Glomerular endothelial cell (primary cell): ENCODE measurements at regions not wholly inside any gene's neighbourhood (a gene's known extent, or its start where the extent isn't known, plus 50 kb on each side); places are given as distances from the start of the nearest gene placed in this dataset.

Experiments
- DNase-seq: peaks from one replicate; pipeline ENCODE4 v3.0.0-alpha.2; 2011; ENCODE audit warnings: low read depth, low spot score; ENCODE audit errors: extremely low read depth

GRCh38 chr7:106196460-106197021 lies 84.4 kb upstream of the SYPL1 start:
- DNase-seq = no peak

GRCh38 chr7:106193661-106194060 lies 81.5 kb upstream of the SYPL1 start:
- DNase-seq = no peak

- DNase-seq = peak; percentile 89
Observed at GRCh38 chr7:106190589-106191330, 78.6 kb upstream of the SYPL1 start.

GRCh38 chr7:106187613-106188350 lies 75.7 kb upstream of the SYPL1 start:
- DNase-seq = no peak

GRCh38 chr7:106185719-106186118 lies 73.6 kb upstream of the SYPL1 start:
- DNase-seq = no peak

GRCh38 chr7:106183952-106184351 lies 71.8 kb upstream of the SYPL1 start:
- DNase-seq = no peak

GRCh38 chr7:106182904-106183303 lies 70.8 kb upstream of the SYPL1 start:
- no peak for DNase-seq

- no peak for DNase-seq
Observed at GRCh38 chr7:106181658-106182265, 69.7 kb upstream of the SYPL1 start.

GRCh38 chr7:106180721-106181120 lies 68.6 kb upstream of the SYPL1 start:
- no peak for DNase-seq

GRCh38 chr7:106179256-106179655 lies 67.1 kb upstream of the SYPL1 start:
- DNase-seq = no peak

GRCh38 chr7:106178593-106179134 lies 66.6 kb upstream of the SYPL1 start:
- no peak for DNase-seq

GRCh38 chr7:106177738-106178592 lies 65.9 kb upstream of the SYPL1 start:
- no peak for DNase-seq

- no peak for DNase-seq
Observed at GRCh38 chr7:106177300-106177690, 65.2 kb upstream of the SYPL1 start.

GRCh38 chr7:106176414-106177299 lies 64.5 kb upstream of the SYPL1 start:
- no peak for DNase-seq

- no peak for DNase-seq
Observed at GRCh38 chr7:106175507-106175906, 63.4 kb upstream of the SYPL1 start.

- no peak for DNase-seq
Observed at GRCh38 chr7:106170651-106171050, 58.5 kb upstream of the SYPL1 start.

- no peak for DNase-seq
Observed at GRCh38 chr7:106169821-106170610, 57.9 kb upstream of the SYPL1 start.

GRCh38 chr7:106167439-106168136 lies 55.5 kb upstream of the SYPL1 start:
- DNase-seq = no peak
